Upper lobe of left lung (tissue), 4 donors: ENCODE measurements at regions not wholly inside any gene's neighbourhood (a gene's known extent, or its start where the extent isn't known, plus 50 kb on each side); places are given as distances from the start of the nearest gene placed in this dataset.

Experiments
- CTCF ChIP-seq, 6 experiments: fragments of 450-650 bp in 4 of 6; fragments of 200-600 bp in 2 of 6; sonication (generic) in 2 of 6; IDR thresholded peaks; one replicate each; pipeline ENCODE4 v1.5.1; 2016 to 2019; ENCODE audit warnings: antibody characterized with exemption in 6 of 6
- EP300 ChIP-seq, 4 donors: sonication (generic); formaldehyde crosslinking; IDR thresholded peaks; one replicate each; pipeline ENCODE4 v1.5.1; 2017; ENCODE audit warnings: antibody characterized with exemption in 4 of 4, control low read depth in 2 of 4
- POLR2A ChIP-seq, 4 donors: fragments of 450-650 bp; IDR thresholded peaks; one replicate each; pipeline ENCODE4 v1.5.1; 2016 to 2017; ENCODE audit warnings: antibody characterized with exemption in 4 of 4, mild to moderate bottlenecking in 2 of 4

GRCh38 chr15:81907521-81907920, 138.3 kb downstream of the MEX3B start:
- TF ChIP-seq CTCF (IDR thresholded peaks at IDR 0.05): no peak
- no peak for TF ChIP-seq POLR2A (IDR thresholded peaks at IDR 0.05)
- TF ChIP-seq EP300 (IDR thresholded peaks at IDR 0.05): no peak
